Caco-2 (cell line): ENCODE measurements at regions not wholly inside any gene's neighbourhood (a gene's known extent, or its start where the extent isn't known, plus 50 kb on each side); places are given as distances from the start of the nearest gene placed in this dataset.

Experiments
- BruUV-seq: library from RNA; stranded (reverse); fragments of 400-500 nt; replicated peaks from 2 replicates; lab custom pipeline; 2021; lab: Mats Ljungman, UMichigan
- CTCF ChIA-PET: fragments of 300-600 bp; sonication (Branson Sonifier 250); formaldehyde crosslinking; loops from one replicate; lab custom pipeline; 2022; ENCODE audit warnings: antibody characterized with exemption; lab: Charles Lee
- POLR2A ChIA-PET: fragments of 300-600 bp; sonication (Branson Sonifier 250); formaldehyde crosslinking; loops from one replicate; lab custom pipeline; 2022; ENCODE audit warnings: antibody characterized with exemption; lab: Charles Lee
- DNase-seq, 2 experiments: peaks; one replicate each; pipeline versions ENCODE4 v3.0.0 to v3.0.0-alpha.2; 2020 to 2022
- H3K27me3 ChIP-seq: replicated peaks from 2 replicates; pipeline ENCODE4 v1.6.0; 2011; ENCODE audit warnings: low read length; ENCODE audit not compliant: control insufficient read depth, insufficient read depth
- H3K36me3 ChIP-seq: 2 replicates; pipeline ENCODE4 v1.5.1; 2011; ENCODE audit warnings: low read length; ENCODE audit not compliant: control insufficient read depth, insufficient read depth
- H3K4me1 ChIP-seq: fragments of 250-450 bp; sonication (Bioruptor Pico); 2 replicates; pipeline ENCODE4 v1.5.1; 2020; ENCODE audit warnings: mild to moderate bottlenecking
- H3K4me3 ChIP-seq: 2 replicates; pipeline ENCODE4 v1.5.1; 2011; ENCODE audit warnings: low read depth, mild to moderate bottlenecking, control low read depth, low read length
- H3K9me3 ChIP-seq: fragments of 250-450 bp; sonication (Bioruptor Pico); 2 replicates; pipeline ENCODE4 v1.5.1; 2020; ENCODE audit warnings: mild to moderate bottlenecking, moderate library complexity
- H3K27ac Mint-ChIP-seq: one replicate; pipeline ENCODE4 v1.8.0; 2022; ENCODE audit warnings: mixed read lengths; ENCODE audit not compliant: unreplicated experiment
- H3K27me3 Mint-ChIP-seq: one replicate; pipeline ENCODE4 v1.8.0; 2022; ENCODE audit warnings: mixed read lengths; ENCODE audit not compliant: insufficient read depth, unreplicated experiment
- H3K36me3 Mint-ChIP-seq: one replicate; pipeline ENCODE4 v1.8.0; 2022; ENCODE audit warnings: mild to moderate bottlenecking, mixed read lengths; ENCODE audit not compliant: insufficient read depth, unreplicated experiment
- H3K4me1 Mint-ChIP-seq: one replicate; pipeline ENCODE4 v1.8.0; 2022; ENCODE audit warnings: low read depth, mixed read lengths; ENCODE audit not compliant: unreplicated experiment
- H3K4me3 Mint-ChIP-seq: one replicate; pipeline ENCODE4 v1.8.0; 2022; ENCODE audit warnings: mild to moderate bottlenecking, moderate library complexity, mixed read lengths; ENCODE audit not compliant: unreplicated experiment
- H3K9me3 Mint-ChIP-seq: one replicate; pipeline ENCODE4 v1.8.0; 2022; ENCODE audit warnings: mixed read lengths; ENCODE audit not compliant: unreplicated experiment
- CTCF ChIP-seq, 2 experiments: fragments of 200-600 bp in 1 of 2; IDR thresholded peaks; 1 replicate in 1 of 2; 2 replicates in 1 of 2; pipeline versions ENCODE4 v1.5.1 to v1.8.0; 2011 to 2022; ENCODE audit warnings: antibody characterized with exemption in 1 of 2, control low read depth in 1 of 2, inconsistent platforms in 1 of 2, low read depth in 1 of 2, low read length in 1 of 2, mild to moderate bottlenecking in 1 of 2, moderate library complexity in 1 of 2; ENCODE audit not compliant: insufficient read depth in 1 of 2, severe bottlenecking in 1 of 2, unreplicated experiment in 1 of 2
- intact Hi-C: fragments of 100-400 bp; cut with micrococcal nuclease; formaldehyde crosslinking; loops from one replicate; pipeline ENCODE4 v1.10.0; 2022; ENCODE audit not compliant: unreplicated experiment

- no peaks in the 10 kb centered on the region for H3K36me3 Mint-ChIP-seq
- intact Hi-C loops, result no loop called here
- H3K9me3 Mint-ChIP-seq, result no peaks in the 10 kb centered on the region
- no peaks in the 10 kb centered on the region for H3K9me3 ChIP-seq
- H3K27me3 ChIP-seq, result peaks cover 2% of the 10 kb centered on the region; the same call in 1 of the 2 replicates
- no peak overlapping the region for H3K27ac Mint-ChIP-seq
- BruUV-seq, result no TSS peak
- POLR2A ChIA-PET, result no interaction called here
- H3K4me3 ChIP-seq, result no peak overlapping the region
- CTCF ChIA-PET, result no interaction called here
- no peaks in the 10 kb centered on the region for H3K27me3 Mint-ChIP-seq
- H3K4me1 ChIP-seq, result peaks cover 11% of the 10 kb centered on the region
- no peaks in the 10 kb centered on the region for H3K36me3 ChIP-seq
- DNase-seq, result no peak
- peaks cover 14% of the 10 kb centered on the region for H3K4me1 Mint-ChIP-seq
- no peak overlapping the region for H3K4me3 Mint-ChIP-seq
- no peak for TF ChIP-seq CTCF (IDR thresholded peaks at IDR 0.05; ENCODE audit: insufficient read depth in 1 of 2, low read depth in 1 of 2, low read length in 1 of 2, severe bottlenecking in 1 of 2, unreplicated experiment in 1 of 2)
Measured at GRCh38 chr13:91195789-91196188, 151.7 kb upstream of the MIR17HG start.

GRCh38 chr13:91196958-91197357 lies 150.5 kb upstream of the MIR17HG start:
- H3K27me3 ChIP-seq, result peaks cover 2% of the 10 kb centered on the region; the same call in 1 of the 2 replicates
- no peak for DNase-seq
- no peaks in the 10 kb centered on the region for H3K36me3 Mint-ChIP-seq
- no peak for TF ChIP-seq CTCF (IDR thresholded peaks at IDR 0.05; ENCODE audit: insufficient read depth in 1 of 2, low read depth in 1 of 2, low read length in 1 of 2, severe bottlenecking in 1 of 2, unreplicated experiment in 1 of 2)
- no TSS peak for BruUV-seq
- intact Hi-C loops, result no loop called here
- no peaks in the 10 kb centered on the region for H3K27me3 Mint-ChIP-seq
- POLR2A ChIA-PET, result no interaction called here
- H3K36me3 ChIP-seq, result no peaks in the 10 kb centered on the region
- H3K4me1 Mint-ChIP-seq, result peaks cover 17% of the 10 kb centered on the region
- H3K4me3 ChIP-seq, result no peak overlapping the region
- peaks cover 11% of the 10 kb centered on the region for H3K4me1 ChIP-seq
- no peaks in the 10 kb centered on the region for H3K9me3 ChIP-seq
- no peak overlapping the region for H3K4me3 Mint-ChIP-seq
- no peaks in the 10 kb centered on the region for H3K9me3 Mint-ChIP-seq
- CTCF ChIA-PET, result no interaction called here
- H3K27ac Mint-ChIP-seq, result no peak overlapping the region

GRCh38 chr13:91199866-91200265 lies 147.6 kb upstream of the MIR17HG start:
- H3K4me3 Mint-ChIP-seq, result no peak overlapping the region
- no peak overlapping the region for H3K27ac Mint-ChIP-seq
- intact Hi-C loops, result no loop called here
- no peaks in the 10 kb centered on the region for H3K9me3 Mint-ChIP-seq
- no peaks in the 10 kb centered on the region for H3K9me3 ChIP-seq
- no peak for TF ChIP-seq CTCF (IDR thresholded peaks at IDR 0.05; ENCODE audit: insufficient read depth in 1 of 2, low read depth in 1 of 2, low read length in 1 of 2, severe bottlenecking in 1 of 2, unreplicated experiment in 1 of 2)
- H3K27me3 ChIP-seq, result peaks cover 2% of the 10 kb centered on the region; the same call in 1 of the 2 replicates
- H3K36me3 Mint-ChIP-seq, result no peaks in the 10 kb centered on the region
- no peak overlapping the region for H3K4me3 ChIP-seq
- no peaks in the 10 kb centered on the region for H3K27me3 Mint-ChIP-seq
- DNase-seq, result no peak
- H3K4me1 ChIP-seq, result peaks cover 17% of the 10 kb centered on the region
- no TSS peak for BruUV-seq
- H3K4me1 Mint-ChIP-seq, result peaks cover 20% of the 10 kb centered on the region
- ChIA-PET CTCF (no interaction called here), POLR2A (no interaction called here)
- H3K36me3 ChIP-seq, result no peaks in the 10 kb centered on the region
